ENCODE measurements at regions not wholly inside any gene's neighbourhood (a gene's known extent, or its start where the extent isn't known, plus 50 kb on each side); places are given as distances from the start of the nearest gene placed in this dataset.

DNA sequence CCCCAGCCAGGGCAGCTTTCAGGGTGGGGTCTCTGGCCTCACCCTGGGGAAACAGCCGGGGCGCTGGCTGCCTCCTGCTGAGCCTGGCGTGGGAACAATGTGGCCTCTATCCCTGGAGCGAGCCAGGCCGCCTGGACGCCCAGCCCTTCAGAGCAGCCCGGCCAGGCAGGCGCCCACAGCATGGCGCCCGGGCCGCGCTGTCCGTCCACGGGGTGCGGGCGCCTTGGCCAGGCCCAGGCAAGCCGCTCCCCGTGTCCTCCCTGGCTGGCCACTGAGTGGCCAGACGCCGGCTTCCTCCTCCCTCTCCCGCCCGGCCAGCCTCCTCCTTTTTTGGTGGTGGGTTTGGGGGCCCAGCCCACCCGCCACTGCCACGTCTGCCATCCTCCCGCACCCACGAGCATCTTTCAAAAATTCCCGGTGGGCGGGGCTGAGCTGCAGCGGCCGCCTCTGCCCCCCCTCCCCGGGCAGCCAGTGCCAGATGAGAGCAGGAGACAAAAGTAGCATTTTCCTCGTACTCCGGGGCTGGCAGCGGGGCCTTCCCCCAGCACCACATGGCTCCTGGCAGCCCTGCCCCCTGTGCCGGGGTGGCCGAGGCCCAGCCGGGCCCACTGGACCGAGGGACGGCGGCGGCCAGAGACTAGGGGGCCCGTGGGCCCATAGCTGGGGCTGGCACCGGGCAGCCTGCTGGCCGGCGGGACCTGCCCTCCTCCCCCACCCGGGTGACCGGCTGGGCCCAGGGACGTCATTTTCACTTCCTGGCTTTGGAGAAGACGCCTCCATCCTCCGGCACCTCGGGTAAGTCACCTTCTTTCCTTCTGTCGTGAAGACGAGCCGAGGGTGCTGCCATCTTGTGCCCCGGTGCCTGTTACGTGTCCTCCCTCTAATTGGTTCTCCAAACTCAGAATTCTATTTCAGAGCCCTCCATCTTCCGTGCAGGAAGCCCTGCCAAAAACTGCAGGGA, 70.2 kb upstream of the PPARA start:
- peak; percentile 56 for DNase-seq
- intact Hi-C loops (cut with DNase I) = no loop called here
- H3K9me3 ChIP-seq = no peaks in the 10 kb centered on the region
- ATAC-seq = peak; percentile 29 to 46
- H3K36me3 ChIP-seq = peaks cover 35% of the 10 kb centered on the region
- H3K27ac ChIP-seq = peak overlapping the region; percentile 98
- TF ChIP-seq, protein P1, sequence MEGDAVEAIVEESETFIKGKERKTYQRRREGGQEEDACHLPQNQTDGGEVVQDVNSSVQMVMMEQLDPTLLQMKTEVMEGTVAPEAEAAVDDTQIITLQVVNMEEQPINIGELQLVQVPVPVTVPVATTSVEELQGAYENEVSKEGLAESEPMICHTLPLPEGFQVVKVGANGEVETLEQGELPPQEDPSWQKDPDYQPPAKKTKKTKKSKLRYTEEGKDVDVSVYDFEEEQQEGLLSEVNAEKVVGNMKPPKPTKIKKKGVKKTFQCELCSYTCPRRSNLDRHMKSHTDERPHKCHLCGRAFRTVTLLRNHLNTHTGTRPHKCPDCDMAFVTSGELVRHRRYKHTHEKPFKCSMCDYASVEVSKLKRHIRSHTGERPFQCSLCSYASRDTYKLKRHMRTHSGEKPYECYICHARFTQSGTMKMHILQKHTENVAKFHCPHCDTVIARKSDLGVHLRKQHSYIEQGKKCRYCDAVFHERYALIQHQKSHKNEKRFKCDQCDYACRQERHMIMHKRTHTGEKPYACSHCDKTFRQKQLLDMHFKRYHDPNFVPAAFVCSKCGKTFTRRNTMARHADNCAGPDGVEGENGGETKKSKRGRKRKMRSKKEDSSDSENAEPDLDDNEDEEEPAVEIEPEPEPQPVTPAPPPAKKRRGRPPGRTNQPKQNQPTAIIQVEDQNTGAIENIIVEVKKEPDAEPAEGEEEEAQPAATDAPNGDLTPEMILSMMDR (IDR thresholded peaks at IDR 0.05) = no peak
- peak overlapping the region; percentile 93 for H3K4me3 ChIP-seq
- no peaks in the 10 kb centered on the region for H3K27me3 ChIP-seq (ENCODE audit: low read depth)
- peaks cover 93% of the 10 kb centered on the region for H3K4me1 ChIP-seq

- DNase-seq (peak; percentile 45), ATAC-seq (no peak)
- intact Hi-C loops (cut with DNase I) = no loop called here
- Histone ChIP-seq H3K9me3 (no peaks in the 10 kb centered on the region), H3K4me3 (peak overlapping the region; percentile 93), H3K36me3 (peaks cover 31% of the 10 kb centered on the region), H3K27ac (peak overlapping the region; percentile 98), H3K27me3 (ENCODE audit: low read depth) (no peaks in the 10 kb centered on the region), H3K4me1 (peaks cover 93% of the 10 kb centered on the region)
- TF ChIP-seq, protein P1 (IDR thresholded peaks at IDR 0.05) = no peak
These were observed 69.1 kb upstream of the PPARA start for GRCh38 chr22:46081036-46081830.

GRCh38 chr22:46081831-46082210, 68.5 kb upstream of the PPARA start:
- Histone ChIP-seq H3K4me1 (peaks cover 93% of the 10 kb centered on the region), H3K9me3 (no peaks in the 10 kb centered on the region), H3K27ac (peak overlapping the region; percentile 98), H3K27me3 (ENCODE audit: low read depth) (no peaks in the 10 kb centered on the region), H3K36me3 (peaks cover 36% of the 10 kb centered on the region), H3K4me3 (peak overlapping the region; percentile 93)
- intact Hi-C loops (cut with DNase I) = no loop called here
- peak; percentile 36 for DNase-seq
- TF ChIP-seq, protein P1 (IDR thresholded peaks at IDR 0.05) = no peak
- no peak for ATAC-seq

GRCh38 chr22:46082633-46083032, 67.7 kb upstream of the PPARA start:
- ATAC-seq = no peak
- H3K4me3 ChIP-seq = peak overlapping the region; percentile 93
- no peaks in the 10 kb centered on the region for H3K27me3 ChIP-seq (ENCODE audit: low read depth)
- H3K36me3 ChIP-seq = peaks cover 44% of the 10 kb centered on the region
- intact Hi-C loops (cut with DNase I) = no loop called here
- no peaks in the 10 kb centered on the region for H3K9me3 ChIP-seq
- DNase-seq = no peak
- H3K4me1 ChIP-seq = peaks cover 93% of the 10 kb centered on the region
- TF ChIP-seq, protein P1 (IDR thresholded peaks at IDR 0.05) = no peak
- peak overlapping the region; percentile 98 for H3K27ac ChIP-seq
